Upper lobe of right lung (tissue), 1 donor: ENCODE measurements at regions not wholly inside any gene's neighbourhood (a gene's known extent, or its start where the extent isn't known, plus 50 kb on each side); places are given as distances from the start of the nearest gene placed in this dataset.

Experiments
- ATAC-seq: fragments of 200-7000 bp; cut with Tn5 transposase; one replicate; pipeline ENCODE4 v1.9.1; 2020; ENCODE audit warnings: mild to moderate bottlenecking, moderate library complexity
- DNase-seq: peaks from one replicate; pipeline ENCODE4 v3.0.0-alpha.2; 2020
- H3K27ac ChIP-seq: fragments of 200-600 bp; one replicate; pipeline ENCODE4 v1.8.0; 2022
- H3K27me3 ChIP-seq: fragments of 200-600 bp; one replicate; pipeline ENCODE4 v1.8.0; 2022; ENCODE audit warnings: mild to moderate bottlenecking
- H3K36me3 ChIP-seq: fragments of 200-600 bp; one replicate; pipeline ENCODE4 v1.8.0; 2022
- H3K4me1 ChIP-seq: fragments of 200-600 bp; one replicate; pipeline ENCODE4 v1.8.0; 2022
- H3K4me3 ChIP-seq: fragments of 200-600 bp; one replicate; pipeline ENCODE4 v1.8.0; 2022; ENCODE audit warnings: mild to moderate bottlenecking
- H3K9me3 ChIP-seq: fragments of 200-600 bp; one replicate; pipeline ENCODE4 v1.8.0; 2022
- intact Hi-C: fragments of 100-400 bp; cut with DNase I; formaldehyde crosslinking; loops from one replicate; pipeline ENCODE4 v1.11.0; 2022
- TF ChIP-seq, protein P1 (sequence below): fragments of 200-600 bp; IDR thresholded peaks from one replicate; pipeline ENCODE4 v1.8.0; 2022; ENCODE audit warnings: antibody characterized with exemption
- donor health status: DM: no; HTN: yes; CAD: no; lungs with severe emphysema.

DNA sequence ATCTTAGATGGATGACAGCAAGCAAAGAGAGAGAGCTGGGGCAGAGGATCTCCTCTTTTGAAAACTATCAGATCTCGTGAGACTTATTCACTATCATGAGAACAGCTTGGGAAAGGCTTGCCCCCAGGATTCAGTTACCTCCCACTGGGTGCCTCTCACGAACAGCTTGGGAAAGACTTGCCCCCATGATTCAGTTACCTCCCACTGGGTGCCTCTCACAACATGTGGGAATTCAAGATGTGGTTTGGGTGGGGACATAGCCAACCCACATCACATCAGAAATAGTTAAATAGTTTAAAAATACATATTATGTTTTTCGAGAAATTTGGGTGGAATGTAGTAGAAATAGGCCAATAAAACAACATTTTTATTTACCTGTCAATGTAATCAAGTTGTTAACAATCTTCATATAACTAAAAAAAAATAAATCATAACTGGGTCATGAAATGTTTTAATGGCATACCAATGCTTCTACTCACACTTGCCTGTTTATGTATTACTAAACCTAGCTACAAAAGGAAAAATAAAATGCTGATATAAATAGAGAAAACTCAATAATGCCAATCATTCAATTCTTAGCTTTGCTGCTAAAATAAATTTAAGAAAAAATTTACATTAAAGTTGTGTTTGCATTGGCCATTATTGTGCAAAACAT, 608.9 kb downstream of the SUCLG1 start:
- no peak for DNase-seq
- TF ChIP-seq, protein P1, sequence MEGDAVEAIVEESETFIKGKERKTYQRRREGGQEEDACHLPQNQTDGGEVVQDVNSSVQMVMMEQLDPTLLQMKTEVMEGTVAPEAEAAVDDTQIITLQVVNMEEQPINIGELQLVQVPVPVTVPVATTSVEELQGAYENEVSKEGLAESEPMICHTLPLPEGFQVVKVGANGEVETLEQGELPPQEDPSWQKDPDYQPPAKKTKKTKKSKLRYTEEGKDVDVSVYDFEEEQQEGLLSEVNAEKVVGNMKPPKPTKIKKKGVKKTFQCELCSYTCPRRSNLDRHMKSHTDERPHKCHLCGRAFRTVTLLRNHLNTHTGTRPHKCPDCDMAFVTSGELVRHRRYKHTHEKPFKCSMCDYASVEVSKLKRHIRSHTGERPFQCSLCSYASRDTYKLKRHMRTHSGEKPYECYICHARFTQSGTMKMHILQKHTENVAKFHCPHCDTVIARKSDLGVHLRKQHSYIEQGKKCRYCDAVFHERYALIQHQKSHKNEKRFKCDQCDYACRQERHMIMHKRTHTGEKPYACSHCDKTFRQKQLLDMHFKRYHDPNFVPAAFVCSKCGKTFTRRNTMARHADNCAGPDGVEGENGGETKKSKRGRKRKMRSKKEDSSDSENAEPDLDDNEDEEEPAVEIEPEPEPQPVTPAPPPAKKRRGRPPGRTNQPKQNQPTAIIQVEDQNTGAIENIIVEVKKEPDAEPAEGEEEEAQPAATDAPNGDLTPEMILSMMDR: no peak
- ATAC-seq: no peak
- Histone ChIP-seq H3K9me3 (no peaks in the 10 kb centered on the region), H3K36me3 (no peaks in the 10 kb centered on the region), H3K4me3 (no peak overlapping the region), H3K27ac (no peak overlapping the region), H3K27me3 (no peaks in the 10 kb centered on the region), H3K4me1 (no peaks in the 10 kb centered on the region)
- intact Hi-C loops: no loop called here

GRCh38 chr2:83844490-83844889, 614.6 kb downstream of the SUCLG1 start:
- TF ChIP-seq, protein P1: no peak
- no peaks in the 10 kb centered on the region for H3K36me3 ChIP-seq
- H3K9me3 ChIP-seq: no peaks in the 10 kb centered on the region
- no peak overlapping the region for H3K27ac ChIP-seq
- DNase-seq: no peak
- H3K4me3 ChIP-seq: no peak overlapping the region
- H3K27me3 ChIP-seq: no peaks in the 10 kb centered on the region
- no peak for ATAC-seq
- H3K4me1 ChIP-seq: no peaks in the 10 kb centered on the region
- intact Hi-C loops: no loop called here

GRCh38 chr2:83842421-83842820, 616.7 kb downstream of the SUCLG1 start:
- no peaks in the 10 kb centered on the region for H3K4me1 ChIP-seq
- H3K36me3 ChIP-seq: no peaks in the 10 kb centered on the region
- H3K9me3 ChIP-seq: no peaks in the 10 kb centered on the region
- TF ChIP-seq, protein P1: no peak
- intact Hi-C loops: no loop called here
- H3K4me3 ChIP-seq: no peak overlapping the region
- no peak for DNase-seq
- no peak for ATAC-seq
- H3K27me3 ChIP-seq: no peaks in the 10 kb centered on the region
- no peak overlapping the region for H3K27ac ChIP-seq

DNA sequence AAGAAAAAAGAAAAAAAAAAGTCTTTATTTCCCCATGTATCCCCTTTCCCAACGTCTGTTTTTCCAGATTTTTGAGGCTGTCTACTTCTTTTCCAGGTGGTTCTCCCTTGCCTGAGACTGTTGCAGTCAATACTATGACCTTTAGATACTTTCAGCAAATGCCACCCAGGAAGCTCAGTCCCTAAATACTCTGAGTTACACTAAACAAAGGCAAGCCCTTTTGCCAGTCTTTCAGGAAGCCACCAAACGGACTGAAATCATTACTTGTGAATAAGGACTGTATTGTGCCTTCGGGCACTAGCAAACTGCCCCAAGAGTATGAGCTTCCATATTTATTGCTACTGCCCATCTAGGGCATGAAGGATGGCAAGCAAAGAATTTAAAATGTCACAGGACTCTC, 621.3 kb downstream of the SUCLG1 start:
- TF ChIP-seq, protein P1: no peak
- intact Hi-C loops: no loop called here
- Histone ChIP-seq H3K36me3 (no peaks in the 10 kb centered on the region), H3K4me1 (no peaks in the 10 kb centered on the region), H3K9me3 (no peaks in the 10 kb centered on the region), H3K4me3 (no peak overlapping the region), H3K27me3 (no peaks in the 10 kb centered on the region), H3K27ac (no peak overlapping the region)
- ATAC-seq: no peak
- no peak for DNase-seq

DNA sequence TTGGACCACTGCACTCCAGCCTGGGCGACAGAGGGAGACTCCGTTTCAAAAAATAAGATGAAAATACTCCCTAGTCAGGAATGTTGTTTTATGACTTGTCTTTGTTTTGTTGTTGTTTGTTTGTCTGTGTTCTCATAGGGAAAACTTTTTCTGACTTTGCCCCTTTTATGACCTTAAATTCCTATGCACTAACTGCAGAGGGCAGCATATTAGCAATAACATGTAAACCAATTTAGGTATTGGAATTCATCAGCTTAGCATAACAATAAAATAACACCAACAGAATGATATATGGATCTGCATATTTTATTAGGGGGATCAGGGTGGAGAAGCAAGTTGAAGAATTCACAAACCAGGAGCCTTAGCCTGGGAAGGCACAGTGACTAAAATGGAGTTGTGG, 631.5 kb downstream of the SUCLG1 start:
- H3K36me3 ChIP-seq: no peaks in the 10 kb centered on the region
- DNase-seq (no peak), ATAC-seq (no peak)
- no peak overlapping the region for H3K4me3 ChIP-seq
- H3K4me1 ChIP-seq: no peaks in the 10 kb centered on the region
- TF ChIP-seq, protein P1: no peak
- intact Hi-C loops: no loop called here
- H3K9me3 ChIP-seq: no peaks in the 10 kb centered on the region
- no peaks in the 10 kb centered on the region for H3K27me3 ChIP-seq
- no peak overlapping the region for H3K27ac ChIP-seq

DNA sequence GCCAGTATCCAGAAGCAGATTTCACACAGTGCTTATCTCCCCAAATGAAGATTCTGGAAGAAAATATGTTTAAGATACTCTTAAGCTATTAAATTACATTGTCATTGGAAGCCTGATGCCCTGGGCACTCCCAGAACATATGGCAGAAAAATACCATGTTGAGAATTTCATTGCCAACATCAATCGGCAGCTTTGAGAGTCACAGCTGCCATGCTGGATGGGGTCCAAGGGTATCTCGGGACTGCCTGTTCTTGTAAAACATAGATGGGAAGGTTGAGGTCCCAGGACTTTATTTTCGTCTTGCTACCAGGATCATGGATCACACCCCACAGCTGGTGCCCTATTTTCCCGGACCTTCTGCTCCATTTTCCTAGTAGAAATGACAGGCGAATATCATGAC, 632.5 kb downstream of the SUCLG1 start:
- Histone ChIP-seq H3K27ac (no peak overlapping the region), H3K9me3 (no peaks in the 10 kb centered on the region), H3K36me3 (no peaks in the 10 kb centered on the region), H3K4me1 (no peaks in the 10 kb centered on the region), H3K4me3 (no peak overlapping the region), H3K27me3 (no peaks in the 10 kb centered on the region)
- TF ChIP-seq, protein P1: no peak
- ATAC-seq (no peak), DNase-seq (no peak)
- intact Hi-C loops: no loop called here
